GM12878 (cell line): ENCODE measurements at regions not wholly inside any gene's neighbourhood (a gene's known extent, or its start where the extent isn't known, plus 50 kb on each side); places are given as distances from the start of the nearest gene placed in this dataset.

Experiments
- ATF7 ChIP-seq: fragments of 450-650 bp; IDR thresholded peaks from 2 replicates; pipeline ENCODE4 v1.6.1; 2016; ENCODE audit warnings: low read depth, mild to moderate bottlenecking
- CBFB ChIP-seq: IDR thresholded peaks from 2 replicates; pipeline ENCODE4 v1.6.1; 2016; ENCODE audit warnings: antibody characterized with exemption, low read depth
- DPF2 ChIP-seq: fragments of 450-650 bp; IDR thresholded peaks from 2 replicates; pipeline ENCODE4 v1.6.1; 2017; ENCODE audit warnings: mild to moderate bottlenecking
- IRF4 ChIP-seq: IDR thresholded peaks from 2 replicates; pipeline ENCODE4 v1.6.1; 2011; ENCODE audit warnings: low read depth, low read length
- MXI1 ChIP-seq: fragments of 150-350 bp; IDR thresholded peaks from 2 replicates; pipeline ENCODE4 v1.6.1; 2011; ENCODE audit warnings: low read depth, mild to moderate bottlenecking, inconsistent platforms, low read length, improper control_type of control experiment
- POLR2A ChIP-seq: IDR thresholded peaks from 2 replicates; pipeline ENCODE4 v1.6.1; 2011; ENCODE audit warnings: low read depth, mild to moderate bottlenecking, low read length
- POLR2AphosphoS5 ChIP-seq: IDR thresholded peaks from 2 replicates; pipeline ENCODE4 v1.6.1; 2011; ENCODE audit warnings: mild to moderate bottlenecking, low read length, inconsistent platforms
- SP1 ChIP-seq: IDR thresholded peaks from one replicate; pipeline ENCODE4 v1.6.1; 2011; ENCODE audit warnings: low read depth, low read length
- SPI1 ChIP-seq: IDR thresholded peaks from 2 replicates; pipeline ENCODE4 v1.6.1; 2011; ENCODE audit warnings: low read depth, mild to moderate bottlenecking, low read length, moderate library complexity, borderline replicate concordance; ENCODE audit not compliant: insufficient read depth
- SUZ12 ChIP-seq: fragments of 200-600 bp; sonication (generic); IDR thresholded peaks from one replicate; pipeline ENCODE4 v1.6.1; 2018; ENCODE audit warnings: antibody characterized with exemption, mild to moderate bottlenecking; ENCODE audit not compliant: unreplicated experiment
- ZZZ3 ChIP-seq: IDR thresholded peaks from 2 replicates; pipeline ENCODE4 v1.6.1; 2011; ENCODE audit warnings: low read depth; ENCODE audit not compliant: control insufficient read depth, insufficient read length
- TF ChIP-seq, protein P1 (sequence below): IDR thresholded peaks from 2 replicates; pipeline ENCODE4 v1.6.1; 2012; ENCODE audit warnings: low read depth, low read length, improper control_type of control experiment
- TF ChIP-seq, protein P2 (sequence below), 3 experiments: IDR thresholded peaks in 2 of 3; conservative IDR thresholded peaks in 1 of 3; 2 replicates each; pipeline ENCODE4 v1.5.1; 2011; ENCODE audit warnings: low read depth in 3 of 3, low read length in 3 of 3, mild to moderate bottlenecking in 3 of 3, control low read depth in 2 of 3, moderate library complexity in 2 of 3, inconsistent platforms in 1 of 3, mixed read lengths in 1 of 3; ENCODE audit not compliant: control insufficient read depth in 2 of 3, insufficient read depth in 1 of 3; ENCODE audit errors: extremely low read depth in 1 of 3
- TF ChIP-seq, protein P3 (sequence below): fragments of 450-650 bp; IDR thresholded peaks from 2 replicates; pipeline ENCODE4 v1.6.1; 2014; ENCODE audit warnings: mild to moderate bottlenecking

DNA sequence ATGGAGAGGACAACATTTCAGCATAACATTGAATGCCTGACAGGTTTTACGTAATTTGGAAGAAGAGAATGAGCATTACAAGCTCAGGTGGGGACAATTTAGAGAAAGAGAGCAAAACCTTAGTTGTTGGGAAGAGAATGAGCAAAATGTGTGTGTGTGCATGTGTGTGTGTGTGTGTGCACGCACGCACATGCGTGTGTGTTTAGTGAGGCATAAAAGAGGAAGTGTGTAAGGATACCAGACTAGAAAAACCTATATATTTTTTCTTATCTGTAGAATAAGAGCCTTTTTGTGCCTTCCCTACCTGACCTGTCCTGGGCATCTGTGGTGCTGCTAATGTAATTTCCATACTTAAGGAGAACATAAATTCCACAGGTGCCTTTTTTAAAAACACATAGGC is 99.0 kb upstream of the PLXNA2 start:
- no peak for TF ChIP-seq MXI1
- TF ChIP-seq POLR2AphosphoS5, result no peak
- no peak for TF ChIP-seq DPF2
- TF ChIP-seq SP1, result no peak
- TF ChIP-seq, protein P1, sequence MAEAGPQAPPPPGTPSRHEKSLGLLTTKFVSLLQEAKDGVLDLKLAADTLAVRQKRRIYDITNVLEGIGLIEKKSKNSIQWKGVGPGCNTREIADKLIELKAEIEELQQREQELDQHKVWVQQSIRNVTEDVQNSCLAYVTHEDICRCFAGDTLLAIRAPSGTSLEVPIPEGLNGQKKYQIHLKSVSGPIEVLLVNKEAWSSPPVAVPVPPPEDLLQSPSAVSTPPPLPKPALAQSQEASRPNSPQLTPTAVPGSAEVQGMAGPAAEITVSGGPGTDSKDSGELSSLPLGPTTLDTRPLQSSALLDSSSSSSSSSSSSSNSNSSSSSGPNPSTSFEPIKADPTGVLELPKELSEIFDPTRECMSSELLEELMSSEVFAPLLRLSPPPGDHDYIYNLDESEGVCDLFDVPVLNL, result no peak
- TF ChIP-seq POLR2A, result no peak
- TF ChIP-seq, protein P2, sequence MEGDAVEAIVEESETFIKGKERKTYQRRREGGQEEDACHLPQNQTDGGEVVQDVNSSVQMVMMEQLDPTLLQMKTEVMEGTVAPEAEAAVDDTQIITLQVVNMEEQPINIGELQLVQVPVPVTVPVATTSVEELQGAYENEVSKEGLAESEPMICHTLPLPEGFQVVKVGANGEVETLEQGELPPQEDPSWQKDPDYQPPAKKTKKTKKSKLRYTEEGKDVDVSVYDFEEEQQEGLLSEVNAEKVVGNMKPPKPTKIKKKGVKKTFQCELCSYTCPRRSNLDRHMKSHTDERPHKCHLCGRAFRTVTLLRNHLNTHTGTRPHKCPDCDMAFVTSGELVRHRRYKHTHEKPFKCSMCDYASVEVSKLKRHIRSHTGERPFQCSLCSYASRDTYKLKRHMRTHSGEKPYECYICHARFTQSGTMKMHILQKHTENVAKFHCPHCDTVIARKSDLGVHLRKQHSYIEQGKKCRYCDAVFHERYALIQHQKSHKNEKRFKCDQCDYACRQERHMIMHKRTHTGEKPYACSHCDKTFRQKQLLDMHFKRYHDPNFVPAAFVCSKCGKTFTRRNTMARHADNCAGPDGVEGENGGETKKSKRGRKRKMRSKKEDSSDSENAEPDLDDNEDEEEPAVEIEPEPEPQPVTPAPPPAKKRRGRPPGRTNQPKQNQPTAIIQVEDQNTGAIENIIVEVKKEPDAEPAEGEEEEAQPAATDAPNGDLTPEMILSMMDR (IDR thresholded peaks at IDR 0.05 in 2 of 3, conservative IDR thresholded peaks at IDR 0.05 in 1 of 3; ENCODE audit: control insufficient read depth in 2 of 3, extremely low read depth in 1 of 3, insufficient read depth in 1 of 3, low read depth in 3 of 3, low read length in 3 of 3), result no peak
- TF ChIP-seq, protein P3, sequence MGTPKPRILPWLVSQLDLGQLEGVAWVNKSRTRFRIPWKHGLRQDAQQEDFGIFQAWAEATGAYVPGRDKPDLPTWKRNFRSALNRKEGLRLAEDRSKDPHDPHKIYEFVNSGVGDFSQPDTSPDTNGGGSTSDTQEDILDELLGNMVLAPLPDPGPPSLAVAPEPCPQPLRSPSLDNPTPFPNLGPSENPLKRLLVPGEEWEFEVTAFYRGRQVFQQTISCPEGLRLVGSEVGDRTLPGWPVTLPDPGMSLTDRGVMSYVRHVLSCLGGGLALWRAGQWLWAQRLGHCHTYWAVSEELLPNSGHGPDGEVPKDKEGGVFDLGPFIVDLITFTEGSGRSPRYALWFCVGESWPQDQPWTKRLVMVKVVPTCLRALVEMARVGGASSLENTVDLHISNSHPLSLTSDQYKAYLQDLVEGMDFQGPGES, result no peak
- peak; percentile 22; the same call in 1 of the 2 replicates for TF ChIP-seq SPI1
- no peak for TF ChIP-seq SUZ12
- TF ChIP-seq ZZZ3, result no peak
- no peak for TF ChIP-seq ATF7
- no peak for TF ChIP-seq IRF4
- TF ChIP-seq CBFB, result no peak
